Glutamatergic neuron (in vitro differentiated cells): ENCODE measurements at regions not wholly inside any gene's neighbourhood (a gene's known extent, or its start where the extent isn't known, plus 50 kb on each side); places are given as distances from the start of the nearest gene placed in this dataset.

Experiments used
- DNase-seq: peaks from one replicate; pipeline ENCODE4 v3.0.0; 2022
- H3K27ac Mint-ChIP-seq: one replicate; pipeline ENCODE4 v1.8.0; 2020; ENCODE audit warnings: mild to moderate bottlenecking, mixed read lengths, inconsistent platforms; ENCODE audit not compliant: unreplicated experiment
- H3K27me3 Mint-ChIP-seq: one replicate; pipeline ENCODE4 v1.8.0; 2020; ENCODE audit warnings: mild to moderate bottlenecking, moderate library complexity, mixed read lengths, inconsistent platforms; ENCODE audit not compliant: unreplicated experiment
- H3K36me3 Mint-ChIP-seq: one replicate; pipeline ENCODE4 v1.8.0; 2020; ENCODE audit warnings: mild to moderate bottlenecking, mixed read lengths, inconsistent platforms; ENCODE audit not compliant: unreplicated experiment
- H3K4me1 Mint-ChIP-seq: one replicate; pipeline ENCODE4 v1.8.0; 2020; ENCODE audit warnings: mild to moderate bottlenecking, low read depth, mixed read lengths, inconsistent platforms; ENCODE audit not compliant: unreplicated experiment
- H3K4me3 Mint-ChIP-seq: one replicate; pipeline ENCODE4 v1.8.0; 2020; ENCODE audit warnings: mild to moderate bottlenecking, mixed read lengths, inconsistent platforms; ENCODE audit not compliant: unreplicated experiment
- H3K9me3 Mint-ChIP-seq: one replicate; pipeline ENCODE4 v1.8.0; 2020; ENCODE audit warnings: mild to moderate bottlenecking, moderate library complexity, mixed read lengths, inconsistent platforms; ENCODE audit not compliant: unreplicated experiment
- TF ChIP-seq, protein P1 (sequence below): fragments of 200-600 bp; sonication (generic); IDR thresholded peaks from one replicate; pipeline ENCODE4 v1.5.0; 2021; ENCODE audit not compliant: partially characterized antibody, unreplicated experiment

DNA sequence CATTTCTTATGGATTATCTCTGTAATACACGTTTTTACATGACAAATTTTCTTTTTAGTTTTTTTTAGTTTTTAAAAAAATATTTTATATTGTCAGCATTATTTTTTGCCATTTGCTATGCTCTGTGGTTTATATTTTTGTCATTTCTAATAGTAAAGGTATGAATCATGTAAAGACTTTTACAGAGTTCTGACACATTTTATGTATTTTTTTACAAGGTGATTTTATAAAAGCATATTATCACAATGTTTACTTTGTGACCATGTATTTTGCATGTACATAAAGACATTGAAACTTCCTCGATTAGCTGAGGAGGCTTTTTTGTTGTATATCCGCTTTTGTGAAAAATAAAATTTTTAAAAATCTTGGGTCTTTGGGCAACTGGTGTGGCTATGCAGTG, 1705.1 kb downstream of the PCDH7 start:
- peaks cover 12% of the 10 kb centered on the region for H3K36me3 Mint-ChIP-seq
- peaks cover 4% of the 10 kb centered on the region for H3K9me3 Mint-ChIP-seq
- TF ChIP-seq, protein P1, sequence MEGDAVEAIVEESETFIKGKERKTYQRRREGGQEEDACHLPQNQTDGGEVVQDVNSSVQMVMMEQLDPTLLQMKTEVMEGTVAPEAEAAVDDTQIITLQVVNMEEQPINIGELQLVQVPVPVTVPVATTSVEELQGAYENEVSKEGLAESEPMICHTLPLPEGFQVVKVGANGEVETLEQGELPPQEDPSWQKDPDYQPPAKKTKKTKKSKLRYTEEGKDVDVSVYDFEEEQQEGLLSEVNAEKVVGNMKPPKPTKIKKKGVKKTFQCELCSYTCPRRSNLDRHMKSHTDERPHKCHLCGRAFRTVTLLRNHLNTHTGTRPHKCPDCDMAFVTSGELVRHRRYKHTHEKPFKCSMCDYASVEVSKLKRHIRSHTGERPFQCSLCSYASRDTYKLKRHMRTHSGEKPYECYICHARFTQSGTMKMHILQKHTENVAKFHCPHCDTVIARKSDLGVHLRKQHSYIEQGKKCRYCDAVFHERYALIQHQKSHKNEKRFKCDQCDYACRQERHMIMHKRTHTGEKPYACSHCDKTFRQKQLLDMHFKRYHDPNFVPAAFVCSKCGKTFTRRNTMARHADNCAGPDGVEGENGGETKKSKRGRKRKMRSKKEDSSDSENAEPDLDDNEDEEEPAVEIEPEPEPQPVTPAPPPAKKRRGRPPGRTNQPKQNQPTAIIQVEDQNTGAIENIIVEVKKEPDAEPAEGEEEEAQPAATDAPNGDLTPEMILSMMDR, result no peak
- DNase-seq, result no peak
- H3K27ac Mint-ChIP-seq, result no peak overlapping the region
- no peaks in the 10 kb centered on the region for H3K27me3 Mint-ChIP-seq
- H3K4me3 Mint-ChIP-seq, result no peak overlapping the region
- H3K4me1 Mint-ChIP-seq, result no peaks in the 10 kb centered on the region

DNA sequence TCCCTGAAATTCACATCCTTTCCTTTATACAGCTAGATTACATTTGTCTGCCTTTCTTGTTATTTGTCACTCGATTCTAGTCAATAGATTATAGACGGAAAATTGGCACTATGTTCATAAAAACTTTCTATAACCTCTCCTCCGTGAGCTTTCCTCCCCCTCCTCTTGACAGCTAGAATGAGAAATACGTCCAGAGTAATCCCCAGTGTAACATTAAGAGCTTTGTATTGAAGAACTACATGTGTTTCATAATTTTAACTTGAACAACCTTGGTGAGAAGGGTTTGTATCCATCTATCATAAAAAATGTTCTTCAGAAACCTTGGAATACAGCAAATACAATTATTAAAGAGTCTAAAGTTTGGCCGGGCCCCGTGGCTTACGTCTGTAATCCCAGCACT, 1707.4 kb downstream of the PCDH7 start:
- TF ChIP-seq, protein P1, result no peak
- Mint-ChIP-seq H3K9me3 (peaks cover under 1% of the 10 kb centered on the region), H3K36me3 (peaks cover 6% of the 10 kb centered on the region), H3K27me3 (no peaks in the 10 kb centered on the region), H3K4me1 (no peaks in the 10 kb centered on the region), H3K27ac (no peak overlapping the region), H3K4me3 (no peak overlapping the region)
- DNase-seq, result no peak

DNA sequence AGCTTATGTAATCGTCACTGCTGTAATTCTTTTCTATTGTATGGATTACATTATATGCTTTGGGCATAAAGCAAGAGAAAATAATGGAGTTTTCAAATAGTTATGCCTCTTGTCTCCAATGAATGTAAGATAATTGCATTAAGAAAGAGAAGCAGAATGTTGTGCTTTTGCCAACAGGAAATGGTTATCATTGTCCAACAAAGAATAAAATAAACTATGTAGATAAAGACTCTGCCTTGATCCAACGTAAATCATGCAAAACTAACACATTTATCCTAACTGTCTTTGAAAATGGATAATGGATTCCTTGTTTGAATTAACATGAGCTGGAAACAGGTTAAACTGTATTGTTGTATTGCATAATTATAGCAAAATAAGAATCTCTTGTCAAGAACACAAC, 1709.0 kb downstream of the PCDH7 start:
- no peaks in the 10 kb centered on the region for H3K27me3 Mint-ChIP-seq

DNA sequence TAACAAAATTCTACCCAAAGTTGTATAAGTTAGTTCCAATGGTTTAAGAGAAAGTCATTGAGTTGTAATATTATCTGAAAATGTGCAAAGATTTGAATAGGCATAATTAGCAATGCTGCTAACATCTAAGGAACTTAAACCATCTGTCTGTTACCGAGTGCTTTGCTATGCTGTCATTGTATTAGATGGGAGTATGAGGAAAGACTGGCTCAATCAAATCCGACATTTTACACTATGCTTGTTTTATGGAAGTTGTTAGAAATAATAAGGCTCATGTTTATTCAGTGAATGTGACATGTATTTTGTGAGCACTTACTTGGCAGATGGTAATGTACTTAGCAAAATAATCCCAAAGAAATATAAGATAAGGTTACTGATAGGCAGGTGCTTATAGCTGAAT, 1715.1 kb downstream of the PCDH7 start:
- TF ChIP-seq, protein P1, result no peak
- Mint-ChIP-seq H3K4me3 (no peak overlapping the region), H3K36me3 (no peaks in the 10 kb centered on the region), H3K9me3 (no peaks in the 10 kb centered on the region), H3K27ac (no peak overlapping the region), H3K4me1 (peaks cover 5% of the 10 kb centered on the region), H3K27me3 (no peaks in the 10 kb centered on the region)
- no peak for DNase-seq

More for the DNA sequence above, 1709.0 kb downstream of the PCDH7 start:
- Mint-ChIP-seq H3K27ac (no peak overlapping the region), H3K4me1 (no peaks in the 10 kb centered on the region), H3K36me3 (no peaks in the 10 kb centered on the region), H3K4me3 (no peak overlapping the region), H3K9me3 (no peaks in the 10 kb centered on the region)
- DNase-seq, result no peak
- TF ChIP-seq, protein P1, result no peak

DNA sequence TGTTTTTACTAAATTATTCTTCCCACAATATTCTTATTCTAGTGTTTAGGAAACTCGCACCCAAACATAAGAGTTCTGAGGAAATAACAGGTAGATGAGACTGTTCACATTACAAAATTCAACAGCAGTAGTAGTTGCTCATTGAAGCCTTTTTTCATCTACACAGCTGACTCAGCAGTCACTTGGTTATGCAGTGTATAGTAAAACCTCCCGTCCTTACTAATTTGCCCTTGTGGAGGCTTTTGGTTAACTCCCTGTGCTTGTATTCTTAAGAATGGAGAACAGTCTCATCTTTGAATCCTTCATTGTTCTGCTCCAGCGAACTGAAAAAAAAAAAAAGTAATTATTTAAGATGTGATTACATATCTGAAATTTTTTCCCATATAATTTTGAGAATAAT, 1716.6 kb downstream of the PCDH7 start:
- Mint-ChIP-seq H3K27ac (no peak overlapping the region), H3K27me3 (no peaks in the 10 kb centered on the region), H3K4me3 (no peak overlapping the region), H3K4me1 (peaks cover 10% of the 10 kb centered on the region), H3K36me3 (no peaks in the 10 kb centered on the region), H3K9me3 (no peaks in the 10 kb centered on the region)
- no peak for DNase-seq
- TF ChIP-seq, protein P1, result no peak
